ENCODE measurements at regions not wholly inside any gene's neighbourhood (a gene's known extent, or its start where the extent isn't known, plus 50 kb on each side); places are given as distances from the start of the nearest gene placed in this dataset.

DNA sequence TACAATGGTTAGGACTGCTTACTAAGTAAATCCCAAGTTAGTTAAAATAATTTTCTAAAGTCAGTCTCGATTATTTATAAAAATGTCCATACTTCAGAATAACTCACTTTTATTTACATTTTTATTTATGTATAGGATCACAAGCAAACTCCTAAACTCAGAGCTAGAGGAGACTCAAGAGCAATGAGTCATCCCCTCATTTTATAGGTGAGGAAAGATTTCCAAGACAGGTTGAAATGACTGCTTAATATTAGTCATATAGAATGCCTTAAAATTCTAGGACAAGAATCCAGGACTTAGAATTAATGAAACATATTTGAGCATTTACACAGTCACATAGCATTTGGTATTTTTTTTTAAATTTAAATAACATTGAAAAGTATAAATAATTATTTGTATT lies 983.8 kb downstream of the SI start:
- TF ChIP-seq, protein P1, sequence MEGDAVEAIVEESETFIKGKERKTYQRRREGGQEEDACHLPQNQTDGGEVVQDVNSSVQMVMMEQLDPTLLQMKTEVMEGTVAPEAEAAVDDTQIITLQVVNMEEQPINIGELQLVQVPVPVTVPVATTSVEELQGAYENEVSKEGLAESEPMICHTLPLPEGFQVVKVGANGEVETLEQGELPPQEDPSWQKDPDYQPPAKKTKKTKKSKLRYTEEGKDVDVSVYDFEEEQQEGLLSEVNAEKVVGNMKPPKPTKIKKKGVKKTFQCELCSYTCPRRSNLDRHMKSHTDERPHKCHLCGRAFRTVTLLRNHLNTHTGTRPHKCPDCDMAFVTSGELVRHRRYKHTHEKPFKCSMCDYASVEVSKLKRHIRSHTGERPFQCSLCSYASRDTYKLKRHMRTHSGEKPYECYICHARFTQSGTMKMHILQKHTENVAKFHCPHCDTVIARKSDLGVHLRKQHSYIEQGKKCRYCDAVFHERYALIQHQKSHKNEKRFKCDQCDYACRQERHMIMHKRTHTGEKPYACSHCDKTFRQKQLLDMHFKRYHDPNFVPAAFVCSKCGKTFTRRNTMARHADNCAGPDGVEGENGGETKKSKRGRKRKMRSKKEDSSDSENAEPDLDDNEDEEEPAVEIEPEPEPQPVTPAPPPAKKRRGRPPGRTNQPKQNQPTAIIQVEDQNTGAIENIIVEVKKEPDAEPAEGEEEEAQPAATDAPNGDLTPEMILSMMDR (IDR thresholded peaks at IDR 0.05): no peak
- TF ChIP-seq RAD21 (IDR thresholded peaks at IDR 0.05; ENCODE audit: low read length): no peak
- TF ChIP-seq, protein P2, sequence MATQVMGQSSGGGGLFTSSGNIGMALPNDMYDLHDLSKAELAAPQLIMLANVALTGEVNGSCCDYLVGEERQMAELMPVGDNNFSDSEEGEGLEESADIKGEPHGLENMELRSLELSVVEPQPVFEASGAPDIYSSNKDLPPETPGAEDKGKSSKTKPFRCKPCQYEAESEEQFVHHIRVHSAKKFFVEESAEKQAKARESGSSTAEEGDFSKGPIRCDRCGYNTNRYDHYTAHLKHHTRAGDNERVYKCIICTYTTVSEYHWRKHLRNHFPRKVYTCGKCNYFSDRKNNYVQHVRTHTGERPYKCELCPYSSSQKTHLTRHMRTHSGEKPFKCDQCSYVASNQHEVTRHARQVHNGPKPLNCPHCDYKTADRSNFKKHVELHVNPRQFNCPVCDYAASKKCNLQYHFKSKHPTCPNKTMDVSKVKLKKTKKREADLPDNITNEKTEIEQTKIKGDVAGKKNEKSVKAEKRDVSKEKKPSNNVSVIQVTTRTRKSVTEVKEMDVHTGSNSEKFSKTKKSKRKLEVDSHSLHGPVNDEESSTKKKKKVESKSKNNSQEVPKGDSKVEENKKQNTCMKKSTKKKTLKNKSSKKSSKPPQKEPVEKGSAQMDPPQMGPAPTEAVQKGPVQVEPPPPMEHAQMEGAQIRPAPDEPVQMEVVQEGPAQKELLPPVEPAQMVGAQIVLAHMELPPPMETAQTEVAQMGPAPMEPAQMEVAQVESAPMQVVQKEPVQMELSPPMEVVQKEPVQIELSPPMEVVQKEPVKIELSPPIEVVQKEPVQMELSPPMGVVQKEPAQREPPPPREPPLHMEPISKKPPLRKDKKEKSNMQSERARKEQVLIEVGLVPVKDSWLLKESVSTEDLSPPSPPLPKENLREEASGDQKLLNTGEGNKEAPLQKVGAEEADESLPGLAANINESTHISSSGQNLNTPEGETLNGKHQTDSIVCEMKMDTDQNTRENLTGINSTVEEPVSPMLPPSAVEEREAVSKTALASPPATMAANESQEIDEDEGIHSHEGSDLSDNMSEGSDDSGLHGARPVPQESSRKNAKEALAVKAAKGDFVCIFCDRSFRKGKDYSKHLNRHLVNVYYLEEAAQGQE (IDR thresholded peaks at IDR 0.05; ENCODE audit: low read depth, low read length): no peak
- no peak for TF ChIP-seq POLR2AphosphoS5 (IDR thresholded peaks at IDR 0.05; ENCODE audit: low read depth, low read length)

All from SK-N-SH (cell line).